Astrocyte (in vitro differentiated cells and primary cell): ENCODE measurements at regions not wholly inside any gene's neighbourhood (a gene's known extent, or its start where the extent isn't known, plus 50 kb on each side); places are given as distances from the start of the nearest gene placed in this dataset.

Source experiments
- DNase-seq: peaks from one replicate; pipeline ENCODE4 v3.0.0-alpha.2; 2010; ENCODE audit warnings: low read depth
- FAIRE-seq: peaks from 2 replicates; lab custom pipeline; 2011; peaks lifted over from hg19 to GRCh38; lab: Jason Lieb, UNC
- H2AFZ ChIP-seq: 2 replicates; pipeline ENCODE4 v1.6.0; 2012; ENCODE audit warnings: low read depth, low read length, inconsistent platforms
- H3K27ac ChIP-seq: 2 replicates; pipeline ENCODE4 v1.5.1; 2011; ENCODE audit warnings: low read depth, low read length, inconsistent platforms
- H3K27me3 ChIP-seq: 2 replicates; pipeline ENCODE4 v1.6.0; 2011; ENCODE audit warnings: low read length, inconsistent platforms; ENCODE audit not compliant: insufficient read depth
- H3K36me3 ChIP-seq: 2 replicates; pipeline ENCODE4 v1.5.1; 2011; ENCODE audit warnings: low read length, inconsistent platforms; ENCODE audit not compliant: insufficient read depth
- H3K4me1 ChIP-seq: 2 replicates; pipeline ENCODE4 v1.5.1; 2011; ENCODE audit warnings: low read length, inconsistent platforms; ENCODE audit not compliant: insufficient read depth
- H3K4me2 ChIP-seq: 2 replicates; pipeline ENCODE4 v1.6.0; 2012; ENCODE audit warnings: low read length, inconsistent platforms
- H3K4me3 ChIP-seq: 2 replicates; pipeline ENCODE4 v1.5.1; 2011; ENCODE audit warnings: low read depth, mild to moderate bottlenecking, low read length, inconsistent platforms; ENCODE audit not compliant: insufficient read depth
- H3K79me2 ChIP-seq: 2 replicates; pipeline ENCODE4 v1.6.0; 2012; ENCODE audit warnings: mild to moderate bottlenecking, low read length, inconsistent platforms; ENCODE audit not compliant: insufficient read depth
- H3K9ac ChIP-seq: 2 replicates; pipeline ENCODE4 v1.6.0; 2012; ENCODE audit warnings: mild to moderate bottlenecking, low read length, inconsistent platforms
- H3K9me3 ChIP-seq: 2 replicates; pipeline ENCODE4 v1.5.1; 2012; ENCODE audit warnings: low read depth, mild to moderate bottlenecking, low read length, inconsistent platforms; ENCODE audit not compliant: insufficient read depth
- H4K20me1 ChIP-seq: 2 replicates; pipeline ENCODE4 v1.6.0; 2012; ENCODE audit warnings: low read length, inconsistent platforms; ENCODE audit not compliant: insufficient read depth
- H3K27ac Mint-ChIP-seq: one replicate; pipeline ENCODE4 v1.8.0; 2021; ENCODE audit warnings: mild to moderate bottlenecking, mixed read lengths; ENCODE audit not compliant: unreplicated experiment
- H3K27me3 Mint-ChIP-seq: one replicate; pipeline ENCODE4 v1.8.0; 2021; ENCODE audit warnings: low read depth, mixed read lengths; ENCODE audit not compliant: unreplicated experiment
- H3K36me3 Mint-ChIP-seq: one replicate; pipeline ENCODE4 v1.8.0; 2021; ENCODE audit warnings: low read depth, mixed read lengths; ENCODE audit not compliant: unreplicated experiment
- H3K4me1 Mint-ChIP-seq: one replicate; pipeline ENCODE4 v1.8.0; 2021; ENCODE audit warnings: low read depth, mixed read lengths; ENCODE audit not compliant: unreplicated experiment
- H3K4me3 Mint-ChIP-seq: one replicate; pipeline ENCODE4 v1.8.0; 2021; ENCODE audit warnings: mild to moderate bottlenecking, moderate library complexity, mixed read lengths; ENCODE audit not compliant: unreplicated experiment
- H3K9me3 Mint-ChIP-seq: one replicate; pipeline ENCODE4 v1.8.0; 2021; ENCODE audit warnings: mild to moderate bottlenecking, mixed read lengths; ENCODE audit not compliant: unreplicated experiment
- CTCF ChIP-seq: IDR thresholded peaks from 2 replicates; pipeline ENCODE4 v1.5.1; 2011; ENCODE audit warnings: low read depth, mild to moderate bottlenecking, inconsistent platforms, low read length, moderate library complexity; ENCODE audit not compliant: insufficient read depth
- EZH2 ChIP-seq: IDR thresholded peaks from 2 replicates; pipeline ENCODE4 v1.6.1; 2012; ENCODE audit warnings: mild to moderate bottlenecking, low read length, inconsistent platforms; ENCODE audit not compliant: insufficient read depth

DNA sequence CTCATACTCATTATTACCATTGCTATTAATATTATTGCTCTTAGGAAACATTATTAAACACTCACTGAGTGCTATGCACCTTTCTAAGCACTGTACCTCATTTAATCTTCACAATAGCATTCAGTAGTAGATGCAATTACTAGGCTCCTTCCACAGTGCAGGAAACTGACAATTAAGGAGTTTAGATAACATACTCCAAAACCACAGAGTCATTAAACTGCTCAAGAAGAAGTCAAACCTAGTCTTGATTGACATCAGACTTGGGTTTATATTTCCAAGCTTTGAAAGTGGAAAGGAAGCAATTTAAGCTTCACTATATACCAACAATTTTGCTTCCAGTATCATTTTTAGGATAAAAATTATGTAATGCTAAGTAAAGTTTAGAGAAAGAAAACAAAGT lies 490.1 kb upstream of the ARRDC4 start:
- Histone ChIP-seq H3K9me3 (no peaks in the 10 kb centered on the region), H3K4me3 (no peak overlapping the region), H3K27me3 (no peaks in the 10 kb centered on the region), H3K9ac (no peak overlapping the region), H3K4me1 (no peaks in the 10 kb centered on the region), H4K20me1 (no peaks in the 10 kb centered on the region), H3K4me2 (no peak overlapping the region), H3K27ac (no peak overlapping the region), H3K79me2 (no peaks in the 10 kb centered on the region), H3K36me3 (no peaks in the 10 kb centered on the region), H2AFZ (no peak overlapping the region)
- H3K4me3 Mint-ChIP-seq, result no peak overlapping the region
- TF ChIP-seq EZH2, result no peak
- TF ChIP-seq CTCF, result no peak
- H3K9me3 Mint-ChIP-seq, result no peaks in the 10 kb centered on the region
- no peak for FAIRE-seq
- H3K36me3 Mint-ChIP-seq, result no peaks in the 10 kb centered on the region
- no peaks in the 10 kb centered on the region for H3K4me1 Mint-ChIP-seq
- DNase-seq, result no peak
- H3K27ac Mint-ChIP-seq, result no peak overlapping the region
- H3K27me3 Mint-ChIP-seq, result peaks cover 3% of the 10 kb centered on the region

DNA sequence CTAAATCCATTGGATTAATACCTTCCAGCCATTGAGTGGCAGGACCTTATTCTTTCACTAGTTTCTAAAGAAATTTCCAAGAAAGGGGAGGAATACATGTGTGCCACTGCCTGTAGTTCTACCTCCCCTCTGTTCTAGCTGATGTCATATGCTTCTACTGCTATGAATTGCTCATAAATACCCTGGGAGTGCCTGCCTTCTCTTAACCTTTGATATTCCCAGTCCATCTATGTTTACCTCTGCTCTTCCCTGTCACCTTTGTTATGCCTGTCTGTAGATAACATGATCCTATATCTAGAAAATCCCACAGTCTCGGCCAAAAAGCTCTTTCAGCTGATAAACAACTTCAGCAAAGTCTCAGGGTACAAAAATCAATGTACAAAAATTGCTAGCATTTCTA lies 486.9 kb upstream of the ARRDC4 start:
- Histone ChIP-seq H3K4me2 (no peak overlapping the region), H3K36me3 (no peaks in the 10 kb centered on the region), H3K9me3 (no peaks in the 10 kb centered on the region), H2AFZ (no peak overlapping the region), H3K9ac (no peak overlapping the region), H3K27me3 (no peaks in the 10 kb centered on the region), H3K4me3 (no peak overlapping the region), H3K27ac (no peak overlapping the region), H3K4me1 (no peaks in the 10 kb centered on the region), H4K20me1 (no peaks in the 10 kb centered on the region), H3K79me2 (no peaks in the 10 kb centered on the region)
- no peak overlapping the region for H3K4me3 Mint-ChIP-seq
- FAIRE-seq (no peak), DNase-seq (no peak)
- TF ChIP-seq CTCF, result no peak
- TF ChIP-seq EZH2, result no peak
- no peaks in the 10 kb centered on the region for H3K4me1 Mint-ChIP-seq
- H3K36me3 Mint-ChIP-seq, result no peaks in the 10 kb centered on the region
- no peaks in the 10 kb centered on the region for H3K27me3 Mint-ChIP-seq
- no peak overlapping the region for H3K27ac Mint-ChIP-seq
- H3K9me3 Mint-ChIP-seq, result no peaks in the 10 kb centered on the region

DNA sequence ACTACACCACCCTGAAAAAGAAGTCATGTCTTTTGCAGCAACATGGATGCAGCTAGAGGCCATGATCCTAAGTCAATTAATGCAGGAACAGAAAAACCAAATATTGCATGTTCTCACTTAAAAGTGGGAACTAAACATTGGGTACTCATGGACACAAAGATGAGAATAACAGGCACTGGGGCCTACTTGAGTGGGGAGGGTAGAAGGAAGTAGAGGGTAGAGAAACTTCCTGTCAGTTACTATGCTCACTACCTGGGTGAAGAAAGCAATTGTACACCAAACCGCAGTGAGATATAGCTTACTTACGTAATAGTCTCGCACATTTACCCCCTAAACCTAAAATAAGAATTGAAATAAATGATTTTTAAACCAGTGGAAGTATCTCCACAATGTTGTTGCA lies 480.5 kb upstream of the ARRDC4 start:
- Histone ChIP-seq H4K20me1 (no peaks in the 10 kb centered on the region), H3K4me1 (no peaks in the 10 kb centered on the region), H3K9ac (no peak overlapping the region), H3K4me2 (no peak overlapping the region), H3K4me3 (no peak overlapping the region), H3K79me2 (no peaks in the 10 kb centered on the region), H3K9me3 (peaks cover 5% of the 10 kb centered on the region), H3K27ac (no peak overlapping the region), H3K36me3 (no peaks in the 10 kb centered on the region), H3K27me3 (no peaks in the 10 kb centered on the region), H2AFZ (no peak overlapping the region)
- TF ChIP-seq CTCF, result no peak
- TF ChIP-seq EZH2, result no peak
- Mint-ChIP-seq H3K4me3 (no peak overlapping the region), H3K9me3 (peaks cover 3% of the 10 kb centered on the region), H3K4me1 (no peaks in the 10 kb centered on the region), H3K36me3 (no peaks in the 10 kb centered on the region), H3K27ac (no peak overlapping the region), H3K27me3 (no peaks in the 10 kb centered on the region)
- no peak for DNase-seq
- FAIRE-seq, result no peak
